ENCODE measurements at regions not wholly inside any gene's neighbourhood (a gene's known extent, or its start where the extent isn't known, plus 50 kb on each side); places are given as distances from the start of the nearest gene placed in this dataset.
"Not testable (repeated sequence)": the region's sequence is repeated elsewhere in the genome, so short reads cannot be mapped to it uniquely, and the experiment has no call there.

GRCh38 chr1:37325010-37325409 lies 149.4 kb upstream of the ZC3H12A start:
- no peak for DNase-seq (ENCODE audit: low read depth)
- in situ Hi-C loops (cut with HindIII; ENCODE audit: low pct_unique_long_range_greater_than_20kb, low sequenced_read_pairs) = no loop called here

GRCh38 chr1:37325509-37326437 lies 148.6 kb upstream of the ZC3H12A start:
- in situ Hi-C loops (cut with HindIII; ENCODE audit: low pct_unique_long_range_greater_than_20kb, low sequenced_read_pairs) = no loop called here
- no peak for DNase-seq (ENCODE audit: low read depth)

- DNase-seq (ENCODE audit: low read depth) = no peak
- in situ Hi-C loops (cut with HindIII; ENCODE audit: low pct_unique_long_range_greater_than_20kb, low sequenced_read_pairs) = no loop called here
Measured at GRCh38 chr1:37332126-37332525, 142.3 kb upstream of the ZC3H12A start.

- in situ Hi-C loops (cut with HindIII; ENCODE audit: low pct_unique_long_range_greater_than_20kb, low sequenced_read_pairs) = no loop called here
- DNase-seq (ENCODE audit: low read depth) = no peak
Measured at GRCh38 chr1:37338658-37339057, 135.7 kb upstream of the ZC3H12A start.

- in situ Hi-C loops (cut with HindIII; ENCODE audit: low pct_unique_long_range_greater_than_20kb, low sequenced_read_pairs) = no loop called here
- no peak for DNase-seq (ENCODE audit: low read depth)
Measured at GRCh38 chr1:37342736-37343135, 131.6 kb upstream of the ZC3H12A start.

- DNase-seq (ENCODE audit: low read depth) = no peak
- in situ Hi-C loops (cut with HindIII; ENCODE audit: low pct_unique_long_range_greater_than_20kb, low sequenced_read_pairs) = no loop called here
Measured at GRCh38 chr1:37347104-37347649, 127.2 kb upstream of the ZC3H12A start.

GRCh38 chr1:37353871-37354270 lies 120.5 kb upstream of the ZC3H12A start:
- in situ Hi-C loops (cut with HindIII; ENCODE audit: low pct_unique_long_range_greater_than_20kb, low sequenced_read_pairs) = no loop called here
- no peak for DNase-seq (ENCODE audit: low read depth)

GRCh38 chr1:37354876-37355650 lies 119.3 kb upstream of the ZC3H12A start:
- in situ Hi-C loops (cut with HindIII; ENCODE audit: low pct_unique_long_range_greater_than_20kb, low sequenced_read_pairs) = no loop called here
- DNase-seq (ENCODE audit: low read depth) = no peak

GRCh38 chr1:37358992-37359391 lies 115.4 kb upstream of the ZC3H12A start:
- DNase-seq (ENCODE audit: low read depth) = no peak
- in situ Hi-C loops (cut with HindIII; ENCODE audit: low pct_unique_long_range_greater_than_20kb, low sequenced_read_pairs) = no loop called here

GRCh38 chr1:37360011-37360410 lies 114.4 kb upstream of the ZC3H12A start:
- no peak for DNase-seq (ENCODE audit: low read depth)
- in situ Hi-C loops (cut with HindIII; ENCODE audit: low pct_unique_long_range_greater_than_20kb, low sequenced_read_pairs) = no loop called here

- in situ Hi-C loops (cut with HindIII; ENCODE audit: low pct_unique_long_range_greater_than_20kb, low sequenced_read_pairs) = no loop called here
- DNase-seq (ENCODE audit: low read depth) = no peak
Measured at GRCh38 chr1:37362594-37363385, 111.6 kb upstream of the ZC3H12A start.

- no peak for DNase-seq (ENCODE audit: low read depth)
- in situ Hi-C loops (cut with HindIII; ENCODE audit: low pct_unique_long_range_greater_than_20kb, low sequenced_read_pairs) = no loop called here
Measured at GRCh38 chr1:37363535-37363934, 110.8 kb upstream of the ZC3H12A start.

GRCh38 chr1:37368665-37369315 lies 105.6 kb upstream of the ZC3H12A start:
- in situ Hi-C loops (cut with HindIII; ENCODE audit: low pct_unique_long_range_greater_than_20kb, low sequenced_read_pairs); DNase-seq (ENCODE audit: low read depth): not testable (repeated sequence)

- in situ Hi-C loops (cut with HindIII; ENCODE audit: low pct_unique_long_range_greater_than_20kb, low sequenced_read_pairs) = no loop called here
- DNase-seq (ENCODE audit: low read depth) = no peak
Measured at GRCh38 chr1:37372302-37372701, 102.1 kb upstream of the ZC3H12A start.

- in situ Hi-C loops (cut with HindIII; ENCODE audit: low pct_unique_long_range_greater_than_20kb, low sequenced_read_pairs) = no loop called here
- no peak for DNase-seq (ENCODE audit: low read depth)
Measured at GRCh38 chr1:37372711-37373110, 101.7 kb upstream of the ZC3H12A start.

GRCh38 chr1:37373413-37373812 lies 101.0 kb upstream of the ZC3H12A start:
- no peak for DNase-seq (ENCODE audit: low read depth)
- in situ Hi-C loops (cut with HindIII; ENCODE audit: low pct_unique_long_range_greater_than_20kb, low sequenced_read_pairs) = no loop called here

GRCh38 chr1:37380546-37380945 lies 93.8 kb upstream of the ZC3H12A start:
- in situ Hi-C loops (cut with HindIII; ENCODE audit: low pct_unique_long_range_greater_than_20kb, low sequenced_read_pairs); DNase-seq (ENCODE audit: low read depth): not testable (repeated sequence)

GRCh38 chr1:37387854-37388253 lies 86.5 kb upstream of the ZC3H12A start:
- DNase-seq (ENCODE audit: low read depth) = no peak
- in situ Hi-C loops (cut with HindIII; ENCODE audit: low pct_unique_long_range_greater_than_20kb, low sequenced_read_pairs) = no loop called here

Data from Caki2 (cell line).